Effector memory CD8-positive, alpha-beta T cell (primary cell): ENCODE measurements at regions not wholly inside any gene's neighbourhood (a gene's known extent, or its start where the extent isn't known, plus 50 kb on each side); places are given as distances from the start of the nearest gene placed in this dataset.

Source experiments
- ATAC-seq: fragments of 150-1000 bp; cut with Tn5 transposase; replicated peaks from 2 replicates; pipeline ENCODE4 v1.10.0; 2021; ENCODE audit warnings: mild to moderate bottlenecking, moderate library complexity
- DNase-seq, 3 experiments: peaks; one replicate each; pipeline ENCODE4 v3.0.0; 2021
- H3K27ac Mint-ChIP-seq, 2 donors: one replicate each; pipeline ENCODE4 v1.8.0; 2022; ENCODE audit warnings: mild to moderate bottlenecking in 2 of 2, mixed read lengths in 2 of 2, moderate library complexity in 2 of 2
- H3K27me3 Mint-ChIP-seq, 2 donors: one replicate each; pipeline ENCODE4 v1.8.0; 2022; ENCODE audit warnings: mixed read lengths in 2 of 2
- H3K36me3 Mint-ChIP-seq: one replicate; pipeline ENCODE4 v1.8.0; 2022; ENCODE audit warnings: mild to moderate bottlenecking, moderate library complexity, mixed read lengths; ENCODE audit not compliant: insufficient read depth
- H3K4me1 Mint-ChIP-seq, 2 donors: one replicate each; pipeline ENCODE4 v1.8.0; 2022; ENCODE audit warnings: low read depth in 2 of 2, mixed read lengths in 2 of 2
- H3K4me3 Mint-ChIP-seq, 2 donors: one replicate each; pipeline ENCODE4 v1.8.0; 2022; ENCODE audit warnings: mild to moderate bottlenecking in 2 of 2, mixed read lengths in 2 of 2, moderate library complexity in 2 of 2
- H3K9me3 Mint-ChIP-seq, 2 donors: one replicate each; pipeline ENCODE4 v1.8.0; 2022; ENCODE audit warnings: mixed read lengths in 2 of 2

DNA sequence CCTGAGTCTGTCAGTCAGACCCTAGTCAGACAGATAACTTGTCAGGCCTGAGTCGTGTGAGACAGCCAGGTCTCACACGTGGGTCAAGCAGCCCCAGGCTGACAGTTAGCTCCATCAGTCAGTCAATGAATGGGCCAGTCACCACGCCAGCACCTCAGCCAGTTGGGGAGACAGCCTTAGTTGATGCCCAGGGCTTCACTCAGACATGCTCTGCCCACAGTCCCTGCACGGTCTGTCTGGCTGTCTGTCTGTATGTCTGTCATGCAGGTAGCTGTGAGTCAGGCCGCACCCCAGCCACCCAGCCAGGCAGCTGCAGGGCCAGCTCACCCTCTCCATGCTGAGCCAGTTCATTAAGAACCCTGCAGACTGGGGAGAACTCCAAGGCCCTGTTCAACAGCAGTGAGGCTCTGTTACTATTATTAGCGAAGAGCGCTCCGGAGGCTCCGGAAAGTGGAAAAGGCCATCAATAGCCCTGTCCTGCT lies 141.1 kb upstream of the PCBD1 start:
- Mint-ChIP-seq H3K36me3 (no peaks in the 10 kb centered on the region), H3K27ac (no peak overlapping the region), H3K9me3 (no peaks in the 10 kb centered on the region), H3K27me3 (peaks cover 27 to 38% of the 10 kb centered on the region in 2 donors), H3K4me1 (no peaks in the 10 kb centered on the region), H3K4me3 (no peak overlapping the region)
- no peak for DNase-seq
- ATAC-seq, result no peak

DNA sequence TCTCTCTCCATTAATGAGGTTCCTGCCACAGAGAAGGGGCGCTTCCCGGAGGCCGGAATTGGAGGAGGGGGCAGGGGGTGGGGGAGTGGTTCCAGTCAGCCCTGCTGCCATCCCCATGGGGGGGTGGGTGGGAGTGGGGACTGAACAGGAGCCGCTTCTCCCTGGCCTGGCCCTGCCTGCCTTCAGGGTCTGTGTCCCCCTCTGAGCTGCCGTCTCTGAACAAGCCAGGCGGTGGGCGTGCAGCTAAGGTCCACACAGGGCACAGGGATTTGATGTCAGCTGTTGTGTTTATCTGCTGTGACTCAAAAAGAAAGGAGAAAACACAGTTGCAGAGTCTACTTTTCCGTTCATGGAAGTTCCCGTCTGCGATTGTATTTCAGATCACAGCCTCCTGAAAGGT lies 141.5 kb upstream of the PCBD1 start:
- Mint-ChIP-seq H3K27ac (no peak overlapping the region), H3K36me3 (no peaks in the 10 kb centered on the region), H3K4me3 (no peak overlapping the region), H3K9me3 (no peaks in the 10 kb centered on the region), H3K4me1 (no peaks in the 10 kb centered on the region), H3K27me3 (peaks cover 26 to 35% of the 10 kb centered on the region in 2 donors)
- ATAC-seq (no peak), DNase-seq (no peak)

DNA sequence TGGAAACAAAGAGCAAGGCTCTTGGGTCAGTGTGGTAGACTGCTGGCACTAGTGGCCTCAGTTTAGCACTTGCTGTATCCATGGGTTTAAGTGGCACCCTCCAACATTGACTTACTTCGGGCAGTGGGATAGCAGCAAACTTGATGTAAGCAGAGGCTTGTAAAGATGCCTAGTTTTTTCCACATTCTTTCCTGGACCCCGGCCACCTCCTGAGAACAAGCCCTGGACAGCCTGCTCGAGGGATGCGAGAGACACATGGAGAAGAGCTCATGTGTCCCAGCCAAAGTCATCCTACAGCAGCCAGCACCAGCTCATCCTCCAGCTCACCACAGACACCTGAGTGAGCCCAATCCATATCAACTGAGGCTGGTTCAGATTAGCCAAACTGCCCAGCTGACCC lies 142.7 kb upstream of the PCBD1 start:
- ATAC-seq (no peak), DNase-seq (no peak)
- Mint-ChIP-seq H3K4me1 (no peaks in the 10 kb centered on the region), H3K9me3 (no peaks in the 10 kb centered on the region), H3K36me3 (no peaks in the 10 kb centered on the region), H3K27me3 (peaks cover 21 to 24% of the 10 kb centered on the region in 2 donors), H3K27ac (no peak overlapping the region), H3K4me3 (no peak overlapping the region)

DNA sequence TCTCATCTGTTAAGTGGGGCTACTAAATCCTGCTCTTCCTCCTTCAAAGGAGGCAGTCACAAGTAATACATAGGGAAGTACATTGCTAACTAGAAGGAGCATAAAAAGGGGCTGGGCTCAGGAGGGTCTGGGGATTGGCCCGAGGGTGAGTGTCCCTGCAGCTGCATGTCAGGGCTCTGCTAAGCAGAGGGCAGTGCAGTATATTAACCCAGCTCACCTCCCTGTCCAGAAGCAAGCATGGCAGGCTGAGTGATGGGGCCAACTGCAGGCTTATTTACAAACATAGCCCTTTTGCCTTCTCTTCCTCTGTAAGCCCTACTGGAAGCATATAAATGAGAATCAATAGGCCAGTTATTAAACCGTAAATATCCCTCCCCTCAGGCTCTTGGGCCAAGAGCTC lies 143.2 kb upstream of the PCBD1 start:
- Mint-ChIP-seq H3K4me1 (no peaks in the 10 kb centered on the region), H3K9me3 (no peaks in the 10 kb centered on the region), H3K4me3 (no peak overlapping the region), H3K27ac (no peak overlapping the region), H3K36me3 (no peaks in the 10 kb centered on the region), H3K27me3 (peaks cover 15 to 18% of the 10 kb centered on the region in 2 donors)
- DNase-seq, result no peak
- no peak for ATAC-seq

DNA sequence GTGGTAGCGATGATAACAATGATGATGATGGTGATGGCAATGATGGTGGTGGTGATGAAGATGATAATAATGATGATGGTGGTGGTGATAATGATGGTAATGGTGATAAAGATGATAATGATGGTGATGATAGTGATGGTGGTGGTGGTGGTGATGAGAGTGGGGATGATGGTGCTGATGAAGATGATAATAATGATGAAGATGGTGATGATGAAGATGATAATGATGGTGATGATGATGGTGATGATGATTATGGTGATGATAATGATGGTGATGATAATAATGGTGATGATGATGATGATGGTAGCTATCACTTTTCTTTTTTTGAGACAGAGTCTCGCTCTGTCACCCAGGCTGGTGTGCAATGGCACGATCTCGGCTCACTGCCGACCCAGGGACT lies 144.5 kb upstream of the PCBD1 start:
- no peak for ATAC-seq
- Mint-ChIP-seq H3K36me3 (no peaks in the 10 kb centered on the region), H3K4me3 (no peak overlapping the region), H3K9me3 (no peaks in the 10 kb centered on the region), H3K4me1 (no peaks in the 10 kb centered on the region), H3K27ac (no peak overlapping the region), H3K27me3 (peaks cover 3 to 7% of the 10 kb centered on the region in 2 donors)
- no peak for DNase-seq

DNA sequence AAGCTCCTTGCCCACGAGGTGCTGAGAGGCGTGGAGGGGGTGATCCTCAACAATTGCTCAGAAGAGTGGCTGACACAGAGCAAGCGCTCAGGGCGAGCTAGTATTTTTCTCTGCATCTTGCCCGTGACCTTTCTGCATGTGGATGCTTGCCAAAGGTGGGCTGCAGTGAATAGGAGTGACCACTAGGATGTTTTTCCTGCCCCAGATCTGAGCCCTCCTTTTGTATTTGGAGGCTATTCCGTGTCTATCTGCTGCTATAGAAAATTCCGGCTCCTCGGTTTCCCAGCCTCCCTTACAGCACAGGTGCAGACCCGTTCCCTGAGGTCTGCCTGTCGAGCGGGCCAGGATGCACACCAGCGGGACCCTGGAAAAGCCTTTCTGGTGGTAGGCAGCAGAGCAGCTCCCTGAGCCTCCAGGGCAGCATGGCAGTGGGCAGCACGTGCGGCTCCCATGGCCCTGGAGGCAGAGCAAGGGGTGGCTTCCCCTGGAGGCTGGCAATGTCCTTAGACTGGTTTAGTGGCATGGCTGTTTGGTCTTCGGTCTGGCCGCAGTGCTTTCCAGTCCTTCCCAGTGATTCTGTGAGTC lies 145.1 kb upstream of the PCBD1 start:
- H3K9me3 Mint-ChIP-seq, result no peaks in the 10 kb centered on the region
- H3K4me3 Mint-ChIP-seq, result no peak overlapping the region
- H3K27ac Mint-ChIP-seq, result no peak overlapping the region
- H3K4me1 Mint-ChIP-seq, result no peaks in the 10 kb centered on the region
- peaks cover 0 to 7% of the 10 kb centered on the region in 2 donors for H3K27me3 Mint-ChIP-seq
- ATAC-seq, result no peak
- H3K36me3 Mint-ChIP-seq, result no peaks in the 10 kb centered on the region
- no peak for DNase-seq

DNA sequence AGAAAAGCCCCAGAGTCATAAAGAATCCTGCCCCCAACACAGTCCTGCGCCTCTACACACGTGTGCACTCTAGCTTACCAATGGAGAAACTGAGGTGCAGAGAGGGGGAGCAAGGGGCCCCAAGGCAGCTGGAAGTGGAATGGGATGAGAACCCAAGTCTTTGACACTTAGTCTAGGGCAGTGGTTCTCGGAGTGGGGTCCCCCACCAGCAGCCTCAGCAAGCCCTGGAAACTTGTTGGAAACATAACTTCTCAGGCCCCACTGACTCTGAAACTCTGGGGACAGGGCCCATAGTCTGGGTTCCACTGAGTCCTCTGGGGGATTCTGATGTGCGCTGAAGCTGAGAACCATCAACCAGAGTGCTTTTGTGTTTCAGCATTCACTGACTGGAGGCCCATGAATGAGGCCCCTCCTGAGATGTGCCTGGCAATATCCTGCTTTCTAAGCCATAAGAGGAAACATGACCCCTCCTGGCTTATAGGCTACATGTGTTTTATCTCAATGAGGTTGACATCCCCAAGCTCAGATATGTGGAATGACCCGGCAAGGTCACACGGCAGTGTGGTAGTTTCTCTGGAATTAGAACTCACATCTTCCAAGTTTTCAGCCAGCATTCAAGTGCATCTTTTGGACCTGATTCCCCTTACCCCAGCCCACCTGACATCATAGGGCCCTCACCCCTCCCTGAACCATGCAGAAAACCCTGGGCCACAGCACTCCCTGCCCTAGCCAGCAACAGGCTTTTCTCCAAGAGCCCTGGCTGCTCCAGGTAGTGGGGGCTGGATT lies 147.3 kb upstream of the PCBD1 start:
- ATAC-seq (no peak), DNase-seq (no peak)
- Mint-ChIP-seq H3K4me1 (no peaks in the 10 kb centered on the region), H3K27me3 (peaks cover 9 to 17% of the 10 kb centered on the region in 2 donors), H3K9me3 (no peaks in the 10 kb centered on the region), H3K36me3 (no peaks in the 10 kb centered on the region), H3K27ac (no peak overlapping the region), H3K4me3 (no peak overlapping the region)

DNA sequence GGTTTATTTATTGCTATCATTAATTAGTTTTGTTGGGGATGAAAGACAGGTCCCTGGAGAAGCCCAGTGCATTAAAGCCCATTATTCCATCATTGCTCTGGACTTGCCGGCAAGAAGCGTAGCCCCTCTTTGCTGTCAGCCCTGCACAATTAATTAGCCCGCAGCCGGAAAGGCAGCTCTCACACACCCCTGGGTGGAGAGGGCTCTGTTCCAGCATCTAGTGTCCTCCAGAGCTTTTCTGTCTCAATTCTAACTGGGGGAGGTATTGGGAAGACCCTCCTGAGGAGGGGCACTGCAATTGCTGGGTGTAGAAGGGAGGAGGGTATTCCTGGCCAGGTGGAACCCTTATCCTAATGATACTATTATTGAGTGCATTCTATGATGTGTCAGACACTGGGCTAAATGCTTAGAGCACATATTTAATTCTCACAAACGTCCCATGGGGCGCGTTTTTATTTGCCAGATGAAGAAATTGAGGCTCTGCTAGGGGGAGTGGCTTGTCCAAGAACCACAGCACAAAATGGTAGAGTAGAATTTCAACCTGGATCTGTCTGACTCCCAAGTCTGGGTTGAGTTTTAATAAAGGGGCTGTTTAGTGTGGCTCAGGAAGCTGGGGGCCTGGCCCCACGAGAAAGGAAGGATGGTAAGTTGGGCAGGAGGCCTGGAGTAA lies 148.1 kb upstream of the PCBD1 start:
- Mint-ChIP-seq H3K27me3 (peaks cover 12 to 24% of the 10 kb centered on the region in 2 donors), H3K4me1 (no peaks in the 10 kb centered on the region), H3K4me3 (no peak overlapping the region), H3K9me3 (no peaks in the 10 kb centered on the region), H3K27ac (no peak overlapping the region), H3K36me3 (no peaks in the 10 kb centered on the region)
- DNase-seq (no peak), ATAC-seq (no peak)

DNA sequence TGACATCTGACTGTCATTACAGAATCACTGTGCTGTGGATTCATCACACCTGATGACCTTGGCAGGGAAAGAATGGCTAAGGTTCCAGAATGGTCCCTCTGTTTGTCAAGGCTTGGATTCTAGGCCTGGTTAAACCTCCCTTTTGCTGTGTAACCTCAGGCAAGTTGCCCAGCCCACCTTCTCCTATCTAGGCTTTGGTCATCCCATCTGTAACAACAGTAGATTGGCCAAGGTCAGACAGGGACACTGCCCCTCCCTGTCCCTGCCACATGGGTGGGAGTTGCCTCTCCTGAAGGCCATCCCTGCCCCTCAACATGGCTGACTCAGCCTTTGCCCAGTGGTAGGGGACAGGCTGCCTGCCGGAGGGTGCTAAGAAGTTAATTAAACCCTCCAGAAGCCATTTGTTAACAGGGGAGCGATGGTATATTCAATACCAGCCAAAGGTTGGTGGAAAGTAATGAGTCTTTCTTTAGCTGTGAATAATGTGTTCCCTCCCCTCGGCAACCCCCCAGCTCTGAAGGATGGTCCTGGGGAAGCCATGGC lies 149.8 kb upstream of the PCBD1 start:
- Mint-ChIP-seq H3K36me3 (no peaks in the 10 kb centered on the region), H3K9me3 (no peaks in the 10 kb centered on the region), H3K4me1 (no peaks in the 10 kb centered on the region), H3K4me3 (no peak overlapping the region), H3K27me3 (peaks cover 22 to 34% of the 10 kb centered on the region in 2 donors), H3K27ac (no peak overlapping the region)
- DNase-seq (no peak), ATAC-seq (no peak)

DNA sequence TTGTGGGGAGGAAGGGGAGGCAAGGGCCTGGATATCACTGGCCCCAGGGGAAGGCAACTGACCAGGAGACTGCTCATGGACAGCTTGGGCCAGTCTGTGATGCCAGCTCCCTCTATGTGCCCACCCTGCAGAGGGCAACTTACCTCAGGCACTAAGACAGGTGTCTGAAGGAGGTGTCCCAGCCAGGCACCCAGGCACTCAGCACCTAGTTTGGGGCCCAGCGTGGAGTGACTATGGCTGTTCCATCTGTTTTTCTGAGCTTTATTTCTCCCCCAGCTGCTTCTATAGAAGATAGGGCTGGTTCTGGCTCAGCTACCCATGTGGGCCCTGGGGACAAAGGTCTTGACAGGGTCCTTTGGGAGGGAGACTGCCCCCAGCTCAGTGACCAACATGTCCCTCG lies 150.6 kb upstream of the PCBD1 start:
- DNase-seq, result no peak
- H3K27ac Mint-ChIP-seq, result no peak overlapping the region
- no peaks in the 10 kb centered on the region for H3K4me1 Mint-ChIP-seq
- H3K36me3 Mint-ChIP-seq, result no peaks in the 10 kb centered on the region
- ATAC-seq, result no peak
- H3K4me3 Mint-ChIP-seq, result no peak overlapping the region
- H3K27me3 Mint-ChIP-seq, result peaks cover 22 to 41% of the 10 kb centered on the region in 2 donors
- no peaks in the 10 kb centered on the region for H3K9me3 Mint-ChIP-seq

DNA sequence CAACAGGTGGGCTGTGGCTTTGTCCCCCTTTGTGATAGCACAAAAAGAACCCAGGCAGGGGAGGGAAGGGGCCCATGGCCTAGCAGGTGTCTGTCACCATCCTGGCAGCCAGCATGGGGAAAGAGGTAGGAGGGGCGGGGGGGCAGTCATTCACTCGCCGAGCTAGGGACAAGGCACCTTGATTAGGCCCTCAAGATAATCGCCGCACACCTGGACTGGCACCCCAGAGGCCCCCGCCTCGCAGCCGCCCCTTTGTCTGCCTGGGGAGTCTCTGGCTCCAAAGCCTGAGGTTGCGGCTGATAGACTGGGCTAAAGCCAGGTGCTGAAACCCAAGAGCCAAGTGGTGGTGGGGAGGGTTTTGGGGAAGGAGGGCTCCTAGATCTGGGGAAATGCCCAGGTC lies 151.2 kb upstream of the PCBD1 start:
- peaks cover 22 to 44% of the 10 kb centered on the region in 2 donors for H3K27me3 Mint-ChIP-seq
- no peaks in the 10 kb centered on the region for H3K36me3 Mint-ChIP-seq
- no peak overlapping the region for H3K4me3 Mint-ChIP-seq
- DNase-seq (no peak), ATAC-seq (no peak)
- H3K4me1 Mint-ChIP-seq, result no peaks in the 10 kb centered on the region
- H3K9me3 Mint-ChIP-seq, result no peaks in the 10 kb centered on the region
- H3K27ac Mint-ChIP-seq, result no peak overlapping the region

DNA sequence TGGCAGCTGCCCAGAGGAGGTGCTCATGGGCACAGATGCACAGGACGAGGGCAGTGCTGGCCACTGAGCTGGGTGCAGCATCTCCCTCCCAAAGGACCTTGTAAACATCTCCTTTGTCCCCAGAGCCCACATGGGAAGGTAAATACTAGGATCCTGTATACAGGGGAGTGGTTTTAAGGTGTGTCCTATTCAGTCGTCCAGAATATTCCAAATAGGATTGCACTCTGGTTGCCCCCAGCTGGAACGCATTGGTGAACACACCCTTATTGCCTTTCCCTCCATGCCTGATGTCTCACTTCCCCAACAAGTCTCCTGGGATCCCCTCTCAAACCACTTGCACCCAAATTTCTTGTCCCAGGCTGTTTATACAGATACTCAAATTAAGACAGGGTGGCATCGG lies 152.0 kb upstream of the PCBD1 start:
- H3K4me1 Mint-ChIP-seq, result no peaks in the 10 kb centered on the region
- H3K27me3 Mint-ChIP-seq, result peaks cover 22 to 50% of the 10 kb centered on the region in 2 donors
- no peak for DNase-seq
- no peaks in the 10 kb centered on the region for H3K36me3 Mint-ChIP-seq
- H3K9me3 Mint-ChIP-seq, result no peaks in the 10 kb centered on the region
- ATAC-seq, result no peak
- H3K27ac Mint-ChIP-seq, result no peak overlapping the region
- no peak overlapping the region for H3K4me3 Mint-ChIP-seq

DNA sequence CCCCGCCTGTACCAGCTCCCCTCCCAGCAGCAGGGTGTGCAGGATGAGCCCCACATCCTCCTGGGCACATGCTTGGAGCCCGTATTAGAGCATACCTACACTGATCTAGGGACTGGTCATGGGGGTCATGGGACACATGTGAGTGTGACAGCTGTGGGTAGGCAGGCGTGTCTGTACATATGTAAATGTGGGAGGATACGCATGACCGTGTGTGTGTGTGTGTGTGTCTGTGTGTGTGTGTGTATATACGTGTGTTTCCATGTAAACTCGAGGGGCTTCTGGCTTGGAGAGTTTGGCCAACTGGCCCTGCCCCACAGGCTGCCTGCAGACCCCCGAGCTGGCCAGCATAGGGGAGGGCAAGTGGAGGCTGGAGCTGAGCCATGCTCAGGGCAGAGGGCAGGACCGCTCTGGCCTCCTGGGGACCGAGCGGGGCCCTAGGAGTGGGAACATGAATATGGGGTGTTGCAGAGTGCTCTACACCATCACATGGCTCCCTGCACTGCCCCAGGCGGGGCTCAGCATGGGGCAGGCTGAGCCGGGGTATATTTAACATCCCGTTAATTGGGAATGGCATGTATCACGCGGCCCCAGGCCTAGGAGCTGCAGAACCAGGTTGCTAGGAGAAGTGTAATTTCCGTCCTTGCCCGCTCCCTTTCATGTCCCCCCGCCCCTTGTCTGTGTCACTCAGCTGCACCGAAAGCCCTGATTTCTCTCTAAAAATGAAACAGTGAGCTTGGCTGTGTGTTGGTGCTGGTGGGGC lies 152.7 kb upstream of the PCBD1 start:
- Mint-ChIP-seq H3K27me3 (peaks cover 22 to 52% of the 10 kb centered on the region in 2 donors), H3K4me1 (no peaks in the 10 kb centered on the region), H3K9me3 (no peaks in the 10 kb centered on the region), H3K4me3 (no peak overlapping the region), H3K36me3 (no peaks in the 10 kb centered on the region), H3K27ac (no peak overlapping the region)
- no peak for ATAC-seq
- no peak for DNase-seq
